OCI-LY3 (cell line): ENCODE measurements at regions not wholly inside any gene's neighbourhood (a gene's known extent, or its start where the extent isn't known, plus 50 kb on each side); places are given as distances from the start of the nearest gene placed in this dataset.

Experiments used
- H2AFZ ChIP-seq: fragments of 200-600, 300-600 bp; shearing (Covaris generic); 2 replicates; pipeline ENCODE4 v1.6.0; 2014; ENCODE audit warnings: antibody characterized with exemption, low read depth, low read length
- H3K27ac ChIP-seq: fragments of 200-600, 300-600 bp; sonication (generic); 2 replicates; pipeline ENCODE4 v1.5.1; 2014; ENCODE audit warnings: mild to moderate bottlenecking, low read length, moderate library complexity, mixed read lengths
- H3K27me3 ChIP-seq: fragments of 200-600, 300-600 bp; sonication (generic); 2 replicates; pipeline ENCODE4 v1.6.1; 2014; ENCODE audit warnings: low read depth, low read length, mixed read lengths
- H3K36me3 ChIP-seq: fragments of 200-600, 300-600 bp; sonication (generic); replicated peaks from 2 replicates; pipeline ENCODE3; 2014; ENCODE audit warnings: low read depth, low read length, mixed read lengths
- H3K4me1 ChIP-seq: fragments of 300-600, 200-600 bp; sonication (generic); 2 replicates; pipeline ENCODE4 v1.6.1; 2014; ENCODE audit warnings: low read length, mixed read lengths
- H3K4me2 ChIP-seq: fragments of 200-600, 300-600 bp; sonication (generic); 2 replicates; pipeline ENCODE4 v1.6.1; 2014; ENCODE audit warnings: low read length, mixed read lengths
- H3K4me3 ChIP-seq: fragments of 300-600, 200-600 bp; sonication (generic); 2 replicates; pipeline ENCODE4 v1.5.1; 2014; ENCODE audit warnings: antibody characterized with exemption, mild to moderate bottlenecking, low read length, moderate library complexity
- H3K79me2 ChIP-seq: fragments of 300-600, 200-600 bp; shearing (Covaris generic); 2 replicates; pipeline ENCODE4 v1.6.1; 2014; ENCODE audit warnings: mild to moderate bottlenecking, low read length, mixed read lengths
- H3K9ac ChIP-seq: fragments of 300-600, 200-600 bp; shearing (Covaris generic); 2 replicates; pipeline ENCODE4 v1.6.0; 2014; ENCODE audit warnings: mild to moderate bottlenecking, low read length, moderate library complexity
- H3K9me3 ChIP-seq: fragments of 200-600, 300-600 bp; shearing (Covaris generic); 2 replicates; pipeline ENCODE4 v1.6.1; 2014; ENCODE audit warnings: low read length, mixed read lengths; ENCODE audit not compliant: insufficient read depth
- H4K20me1 ChIP-seq: fragments of 200-600, 300-600 bp; sonication (generic); 2 replicates; pipeline ENCODE4 v1.6.1; 2016; ENCODE audit warnings: low read length, mixed read lengths; ENCODE audit not compliant: insufficient read depth
- CTCF ChIP-seq: fragments of 200-600, 300-600 bp; sonication (generic); IDR thresholded peaks from 2 replicates; pipeline ENCODE4 v1.5.1; 2014; ENCODE audit warnings: antibody characterized with exemption, low read length, low read depth
- EZH2phosphoT487 ChIP-seq: fragments of 200-600 bp; shearing (Covaris generic); IDR thresholded peaks from 2 replicates; pipeline ENCODE4 v1.6.1; 2018; ENCODE audit warnings: antibody characterized with exemption, mixed run types, low read depth

GRCh38 chr2:204131621-204132020 lies 195.1 kb downstream of the ICOS start:
- H3K27ac ChIP-seq, result no peak overlapping the region
- H3K4me2 ChIP-seq, result peak overlapping the region; percentile 68
- H4K20me1 ChIP-seq, result no peaks in the 10 kb centered on the region
- peak overlapping the region; percentile 55 for H2AFZ ChIP-seq
- H3K4me1 ChIP-seq, result peaks cover 15% of the 10 kb centered on the region
- TF ChIP-seq CTCF (no peak), EZH2phosphoT487 (no peak)
- H3K9ac ChIP-seq, result no peak overlapping the region
- no peaks in the 10 kb centered on the region for H3K79me2 ChIP-seq
- H3K9me3 ChIP-seq, result no peaks in the 10 kb centered on the region
- H3K4me3 ChIP-seq, result peak overlapping the region; percentile 30; the same call in 1 of the 2 replicates
- no peaks in the 10 kb centered on the region for H3K36me3 ChIP-seq
- H3K27me3 ChIP-seq, result no peaks in the 10 kb centered on the region

GRCh38 chr2:204133476-204133875 lies 196.9 kb downstream of the ICOS start:
- no peak overlapping the region for H3K4me3 ChIP-seq
- no peak overlapping the region for H3K27ac ChIP-seq
- no peaks in the 10 kb centered on the region for H3K9me3 ChIP-seq
- H3K27me3 ChIP-seq, result no peaks in the 10 kb centered on the region
- H3K79me2 ChIP-seq, result no peaks in the 10 kb centered on the region
- H4K20me1 ChIP-seq, result no peaks in the 10 kb centered on the region
- H3K4me2 ChIP-seq, result no peak overlapping the region
- no peaks in the 10 kb centered on the region for H3K36me3 ChIP-seq
- no peak for TF ChIP-seq EZH2phosphoT487
- no peak for TF ChIP-seq CTCF
- peaks cover 15% of the 10 kb centered on the region for H3K4me1 ChIP-seq
- H3K9ac ChIP-seq, result no peak overlapping the region
- no peak overlapping the region for H2AFZ ChIP-seq

- no peaks in the 10 kb centered on the region for H4K20me1 ChIP-seq
- H3K4me1 ChIP-seq, result peaks cover 15% of the 10 kb centered on the region
- H3K4me2 ChIP-seq, result no peak overlapping the region
- TF ChIP-seq EZH2phosphoT487 (no peak), CTCF (no peak)
- no peak overlapping the region for H2AFZ ChIP-seq
- no peaks in the 10 kb centered on the region for H3K36me3 ChIP-seq
- H3K27ac ChIP-seq, result no peak overlapping the region
- H3K4me3 ChIP-seq, result no peak overlapping the region
- no peaks in the 10 kb centered on the region for H3K27me3 ChIP-seq
- H3K79me2 ChIP-seq, result no peaks in the 10 kb centered on the region
- H3K9ac ChIP-seq, result no peak overlapping the region
- H3K9me3 ChIP-seq, result no peaks in the 10 kb centered on the region
Observed at GRCh38 chr2:204134421-204134820, 197.9 kb downstream of the ICOS start.

GRCh38 chr2:204135752-204136151 lies 199.2 kb downstream of the ICOS start:
- TF ChIP-seq CTCF, result no peak
- no peak for TF ChIP-seq EZH2phosphoT487
- no peak overlapping the region for H3K9ac ChIP-seq

More at GRCh38 chr2:204135752-204136151, 199.2 kb downstream of the ICOS start:
- H3K79me2 ChIP-seq, result no peaks in the 10 kb centered on the region
- H3K4me3 ChIP-seq, result no peak overlapping the region
- H3K27me3 ChIP-seq, result no peaks in the 10 kb centered on the region
- H3K4me1 ChIP-seq, result peaks cover 15% of the 10 kb centered on the region
- no peak overlapping the region for H2AFZ ChIP-seq
- H3K27ac ChIP-seq, result no peak overlapping the region
- H3K36me3 ChIP-seq, result no peaks in the 10 kb centered on the region
- H3K4me2 ChIP-seq, result no peak overlapping the region
- H4K20me1 ChIP-seq, result no peaks in the 10 kb centered on the region
- no peaks in the 10 kb centered on the region for H3K9me3 ChIP-seq
